NCI-H128 (cell line): ENCODE measurements at regions not wholly inside any gene's neighbourhood (a gene's known extent, or its start where the extent isn't known, plus 50 kb on each side); places are given as distances from the start of the nearest gene placed in this dataset.
"Not testable (repeated sequence)": the region's sequence is repeated elsewhere in the genome, so short reads cannot be mapped to it uniquely, and the experiment has no call there.

Experiments
- DNase-seq: peaks from one replicate; lab custom pipeline; 2025; ENCODE audit not compliant: unreplicated experiment; lab: John Stamatoyannopoulos, UW

- no peak for DNase-seq
These were observed 50.3 kb upstream of the OSBPL11 start for GRCh38 chr3:125645616-125646015.

- DNase-seq, result no peak
These were observed 51.3 kb upstream of the OSBPL11 start for GRCh38 chr3:125646581-125646980.

- DNase-seq, result no peak
These were observed 52.2 kb upstream of the OSBPL11 start for GRCh38 chr3:125647318-125648014.

DNA sequence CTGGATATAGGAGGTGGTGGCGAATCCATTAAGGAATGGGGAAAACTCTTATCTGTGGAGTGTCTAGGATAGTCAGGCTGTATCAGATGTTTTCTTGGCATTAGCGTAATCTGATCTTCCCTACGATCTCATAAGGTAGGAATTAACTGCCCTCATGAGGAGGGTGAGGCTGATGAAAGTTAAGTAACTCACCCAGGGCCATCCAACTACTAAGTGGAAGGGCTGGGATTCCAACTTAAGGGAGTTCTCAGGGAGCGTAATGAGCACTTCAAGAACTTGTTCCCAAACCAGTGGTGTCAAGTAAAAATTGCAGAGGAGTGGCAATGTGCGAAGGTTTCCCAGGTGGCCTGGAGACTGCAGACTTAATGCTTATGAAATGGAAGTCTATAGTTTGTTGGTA is 55.9 kb upstream of the OSBPL11 start:
- no peak for DNase-seq

GRCh38 chr3:125652349-125652748 is 57.1 kb upstream of the OSBPL11 start:
- DNase-seq, result no peak

DNA sequence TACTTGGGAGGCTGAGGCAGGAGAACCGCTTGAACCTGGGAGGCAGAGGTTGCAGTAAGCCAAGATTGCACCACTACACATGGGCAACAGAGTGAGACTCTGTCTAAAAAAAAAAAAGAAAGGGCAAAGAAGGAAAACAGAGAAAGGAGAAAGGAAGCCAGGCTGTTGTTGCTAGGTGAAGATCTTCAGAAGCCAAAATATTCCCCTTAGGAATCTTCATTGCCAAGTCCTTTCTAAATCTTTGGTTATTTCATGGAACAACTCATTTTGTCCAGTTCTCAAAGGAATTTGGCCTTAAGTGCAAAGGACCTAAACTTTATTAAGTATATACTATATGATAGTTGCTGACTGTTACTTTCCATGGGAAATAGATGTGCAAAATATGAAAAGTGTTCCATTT is 59.2 kb upstream of the OSBPL11 start:
- DNase-seq, result no peak

GRCh38 chr3:125662675-125663074 is 67.4 kb upstream of the OSBPL11 start:
- DNase-seq, result no peak

DNA sequence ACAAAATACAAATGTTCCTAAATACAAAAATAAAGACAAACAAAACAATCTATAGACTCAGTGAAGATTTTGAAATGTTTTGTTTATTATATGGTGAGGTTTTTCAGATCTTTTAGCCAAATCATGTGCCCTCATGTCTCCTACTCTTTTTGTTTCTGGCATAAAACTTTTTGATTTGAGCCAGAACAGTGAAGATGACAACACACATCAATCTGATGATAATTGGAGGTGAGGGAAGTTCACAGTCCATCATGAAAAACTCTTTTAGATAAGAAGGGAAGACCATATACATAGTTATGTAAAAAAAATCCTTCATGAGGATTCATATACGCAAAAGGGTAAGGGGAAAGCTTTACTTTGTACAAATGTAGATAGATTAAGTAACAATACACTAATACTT is 75.1 kb upstream of the OSBPL11 start:
- DNase-seq, result no peak

- no peak for DNase-seq
These were observed 75.6 kb upstream of the OSBPL11 start for GRCh38 chr3:125670945-125671344.

- no peak for DNase-seq
These were observed 76.4 kb upstream of the OSBPL11 start for GRCh38 chr3:125671461-125672243.

DNA sequence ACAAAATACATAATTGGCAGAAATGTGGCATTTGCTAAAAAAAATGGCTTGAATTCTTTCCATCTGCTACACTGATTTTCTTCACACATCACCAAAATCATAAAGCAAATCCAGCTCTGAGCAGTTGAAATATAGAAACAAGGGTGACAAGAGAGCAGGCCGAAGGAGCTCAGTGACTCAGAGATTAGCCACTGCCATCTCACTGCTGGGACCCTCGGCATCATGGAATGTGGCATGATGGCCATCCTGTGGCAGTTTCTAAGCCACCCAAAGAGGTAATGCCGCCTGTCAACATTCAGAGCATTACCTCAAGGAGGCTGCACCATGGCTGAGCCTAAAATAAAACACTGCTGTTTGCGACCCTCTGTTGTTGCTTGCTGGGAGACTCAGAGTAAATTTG is 80.5 kb upstream of the OSBPL11 start:
- DNase-seq, result no peak

GRCh38 chr3:125679258-125679657 is 84.0 kb upstream of the OSBPL11 start:
- no peak for DNase-seq

DNA sequence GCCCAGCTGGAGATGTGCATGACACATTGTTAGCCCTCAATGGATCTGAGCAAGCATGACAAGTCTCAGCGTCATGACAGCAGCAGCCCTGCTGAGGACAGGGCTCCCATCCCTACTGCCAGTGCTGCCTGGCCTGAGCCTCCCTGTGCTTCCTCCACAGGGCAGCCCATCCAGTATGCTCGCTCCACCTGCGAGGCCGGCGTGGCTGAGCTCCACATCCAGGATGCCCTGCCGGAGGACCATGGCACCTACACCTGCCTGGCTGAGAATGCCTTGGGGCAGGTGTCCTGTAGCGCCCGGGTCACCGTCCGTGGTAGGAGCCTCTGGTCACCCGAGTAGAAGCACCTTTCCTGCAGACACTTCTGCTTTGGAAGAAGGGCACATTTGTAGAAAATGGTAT is 85.8 kb upstream of the OSBPL11 start:
- DNase-seq, result no peak

DNA sequence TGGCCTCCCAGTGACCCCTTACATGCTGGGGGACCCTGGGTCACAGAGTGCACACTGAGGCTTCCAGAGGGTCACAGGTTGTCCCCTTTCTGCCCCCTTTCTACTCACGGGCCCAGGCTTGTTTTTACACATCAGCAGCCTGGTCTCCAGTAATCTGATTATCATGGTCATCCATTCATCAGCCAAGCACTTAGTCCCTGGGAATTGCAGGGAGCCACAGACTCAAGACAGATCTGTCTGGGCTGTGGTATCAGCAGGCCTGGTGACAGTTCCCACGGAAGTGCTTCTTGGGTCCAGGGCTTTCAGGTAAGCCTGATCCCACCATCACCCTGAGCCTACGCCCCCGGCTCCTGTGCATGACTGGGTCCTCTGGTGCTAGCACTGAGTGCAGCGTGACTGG is 86.6 kb upstream of the OSBPL11 start:
- not testable (repeated sequence) for DNase-seq

DNA sequence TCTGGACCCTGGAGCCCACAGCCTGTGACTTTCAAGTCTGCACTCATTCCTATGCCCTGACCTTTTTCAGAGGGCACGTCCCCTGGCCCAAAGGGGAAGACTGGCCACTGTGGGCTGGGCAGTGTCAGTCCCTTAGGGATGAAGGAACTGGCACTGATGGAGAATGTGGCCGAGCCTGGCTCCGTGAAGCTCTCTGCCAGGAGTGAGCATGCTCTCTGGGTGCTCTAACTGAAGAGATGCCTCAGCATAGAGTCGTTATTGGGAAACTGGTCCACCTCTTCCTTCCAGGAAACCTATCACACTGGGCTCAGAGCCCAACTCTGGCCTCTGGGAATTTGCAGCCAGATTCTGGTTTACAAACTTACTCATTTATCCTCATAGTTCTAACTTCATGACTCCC is 87.3 kb upstream of the OSBPL11 start:
- not testable (repeated sequence) for DNase-seq

GRCh38 chr3:125683067-125683829 is 88.0 kb upstream of the OSBPL11 start:
- DNase-seq, result no peak

DNA sequence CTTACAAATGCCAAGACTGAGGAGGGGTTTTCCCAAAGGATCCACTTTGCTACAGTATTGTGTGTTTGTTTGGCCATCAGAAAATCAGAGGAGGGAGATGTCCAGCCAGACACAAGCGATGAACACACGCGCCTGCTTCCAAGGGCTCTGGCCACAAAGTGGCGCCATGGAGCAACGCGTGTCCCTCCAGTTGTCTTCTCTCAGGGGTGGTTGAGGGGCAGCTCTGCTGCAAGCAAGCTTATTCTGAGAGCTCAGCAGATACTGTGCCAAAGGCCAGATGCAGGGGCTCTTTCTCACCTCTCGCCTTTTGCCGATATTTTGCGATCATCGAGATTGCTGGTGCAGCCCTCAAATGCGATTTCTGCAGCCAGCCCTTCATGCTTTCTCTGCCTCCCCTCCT is 88.9 kb upstream of the OSBPL11 start:
- DNase-seq, result no peak

DNA sequence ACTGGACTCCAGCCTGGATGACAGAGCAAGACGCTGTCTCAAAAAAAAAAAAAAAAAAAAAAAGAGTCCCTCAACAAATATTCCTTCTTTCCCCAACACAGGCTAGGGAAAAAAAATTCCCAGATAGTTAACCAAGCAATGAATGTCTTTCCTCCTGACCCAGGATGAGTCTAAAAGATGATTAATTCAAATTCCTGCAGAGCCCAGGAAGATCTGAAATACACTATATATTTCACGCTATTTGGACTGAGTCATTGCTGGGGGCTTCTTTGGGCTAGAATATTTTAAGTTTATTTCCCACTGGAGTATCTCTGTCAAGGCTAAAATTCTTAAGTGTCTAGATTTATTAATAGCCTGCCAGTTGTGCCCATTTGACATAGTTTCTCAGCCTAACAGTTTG is 90.4 kb upstream of the OSBPL11 start:
- DNase-seq, result not testable (repeated sequence)

GRCh38 chr3:125692361-125692760 is 97.1 kb upstream of the OSBPL11 start:
- no peak for DNase-seq

- no peak for DNase-seq
These were observed 98.6 kb upstream of the OSBPL11 start for GRCh38 chr3:125693887-125694286.

GRCh38 chr3:125694761-125695294 is 99.5 kb upstream of the OSBPL11 start:
- DNase-seq, result peak; percentile 93

- no peak for DNase-seq
These were observed 100.4 kb upstream of the OSBPL11 start for GRCh38 chr3:125695688-125696087.
